Activated naive CD8-positive, alpha-beta T cell treated with anti-CD3 and anti-CD28 coated beads, Interleukin-2, amount 50 U/mL, for 24 hours (primary cell): ENCODE measurements at regions not wholly inside any gene's neighbourhood (a gene's known extent, or its start where the extent isn't known, plus 50 kb on each side); places are given as distances from the start of the nearest gene placed in this dataset.
A peak's percentile ranks its signal among the peaks of the same experiment; 100 is the strongest.
"Not testable (repeated sequence)": the region's sequence is repeated elsewhere in the genome, so short reads cannot be mapped to it uniquely, and the experiment has no call there.

ENCODE experiments used
- ATAC-seq: fragments of 150-1000 bp; cut with Tn5 transposase; one replicate; pipeline ENCODE4 v1.10.0; 2021
- DNase-seq: peaks from one replicate; pipeline ENCODE4 v3.0.0; 2021
- H3K27ac Mint-ChIP-seq: one replicate; pipeline ENCODE4 v1.8.0; 2021; ENCODE audit warnings: mild to moderate bottlenecking, mixed read lengths
- H3K27me3 Mint-ChIP-seq: one replicate; pipeline ENCODE4 v1.8.0; 2021; ENCODE audit warnings: mixed read lengths
- H3K36me3 Mint-ChIP-seq: one replicate; pipeline ENCODE4 v1.8.0; 2021; ENCODE audit warnings: low read depth, mixed read lengths
- H3K4me1 Mint-ChIP-seq: one replicate; pipeline ENCODE4 v1.8.0; 2021; ENCODE audit warnings: mixed read lengths
- H3K4me3 Mint-ChIP-seq: one replicate; pipeline ENCODE4 v1.8.0; 2021; ENCODE audit warnings: mild to moderate bottlenecking, moderate library complexity, mixed read lengths
- H3K9me3 Mint-ChIP-seq: one replicate; pipeline ENCODE4 v1.8.0; 2021; ENCODE audit warnings: mixed read lengths

DNA sequence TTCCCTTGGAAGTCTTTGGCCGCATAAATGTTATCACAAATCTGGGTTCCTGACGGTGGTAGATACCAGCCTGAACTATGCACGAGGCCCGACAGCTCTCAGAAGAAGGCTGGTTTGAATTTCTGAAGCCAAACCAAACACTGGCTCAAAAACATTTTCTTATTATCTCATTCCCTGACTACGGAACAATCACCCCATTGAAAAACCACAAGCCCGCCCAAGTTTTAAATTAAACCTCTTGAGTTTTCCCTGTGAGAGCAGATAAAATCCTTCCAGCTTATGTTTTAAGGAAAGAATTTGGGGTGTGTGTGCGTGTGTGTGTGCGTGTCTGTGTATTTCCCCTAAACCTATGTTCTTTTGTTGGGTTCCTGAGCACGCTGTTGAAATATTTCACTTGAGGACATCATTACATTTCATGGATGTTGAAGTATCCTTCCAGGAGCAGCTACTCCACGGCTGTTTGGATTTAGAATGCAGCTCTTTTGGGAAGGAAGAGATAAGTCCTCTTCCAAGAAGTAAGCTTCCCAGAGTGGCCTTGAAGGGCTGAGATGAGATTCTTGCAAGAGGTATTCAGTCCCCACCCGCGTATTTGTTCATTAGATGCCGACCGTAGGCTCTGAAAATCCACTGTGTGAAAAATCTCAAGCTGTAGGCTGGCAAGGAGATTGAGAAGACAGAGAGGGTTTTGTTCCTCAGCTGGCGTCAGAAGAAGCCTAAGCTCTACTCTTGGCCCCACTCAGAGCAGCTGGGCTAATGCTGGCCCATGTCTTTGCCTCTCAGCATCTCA, 131.0 kb upstream of the NCOR2 start:
- Mint-ChIP-seq H3K36me3 (peaks cover 2% of the 10 kb centered on the region), H3K27me3 (peaks cover 2% of the 10 kb centered on the region), H3K4me1 (peaks cover 18% of the 10 kb centered on the region), H3K27ac (no peak overlapping the region), H3K9me3 (no peaks in the 10 kb centered on the region), H3K4me3 (no peak overlapping the region)
- no peak for DNase-seq
- no peak for ATAC-seq

DNA sequence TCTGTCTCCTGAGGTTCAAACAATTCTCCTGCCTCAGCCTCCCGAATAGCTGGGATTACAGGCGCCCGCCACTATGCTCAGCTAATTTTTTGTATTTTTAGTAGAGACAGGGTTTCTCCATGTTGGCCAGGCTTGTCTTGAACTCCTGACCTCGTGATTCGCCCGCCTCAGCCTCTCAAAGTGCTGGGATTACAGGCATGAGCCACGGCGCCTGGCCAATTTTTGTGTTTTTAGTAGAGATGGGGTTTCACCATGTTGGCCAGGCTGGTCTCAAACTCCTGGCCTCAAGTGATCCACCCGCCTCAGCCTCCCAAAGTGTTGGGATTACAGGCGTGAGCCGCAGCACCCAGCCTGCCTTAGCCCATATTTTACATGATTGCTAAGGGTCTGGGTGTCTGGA, 130.3 kb upstream of the NCOR2 start:
- not testable (repeated sequence) for H3K9me3 Mint-ChIP-seq, ATAC-seq, H3K27me3 Mint-ChIP-seq, H3K27ac Mint-ChIP-seq, H3K36me3 Mint-ChIP-seq, H3K4me3 Mint-ChIP-seq, DNase-seq
- H3K4me1 Mint-ChIP-seq: peaks cover 21% of the 10 kb centered on the region

DNA sequence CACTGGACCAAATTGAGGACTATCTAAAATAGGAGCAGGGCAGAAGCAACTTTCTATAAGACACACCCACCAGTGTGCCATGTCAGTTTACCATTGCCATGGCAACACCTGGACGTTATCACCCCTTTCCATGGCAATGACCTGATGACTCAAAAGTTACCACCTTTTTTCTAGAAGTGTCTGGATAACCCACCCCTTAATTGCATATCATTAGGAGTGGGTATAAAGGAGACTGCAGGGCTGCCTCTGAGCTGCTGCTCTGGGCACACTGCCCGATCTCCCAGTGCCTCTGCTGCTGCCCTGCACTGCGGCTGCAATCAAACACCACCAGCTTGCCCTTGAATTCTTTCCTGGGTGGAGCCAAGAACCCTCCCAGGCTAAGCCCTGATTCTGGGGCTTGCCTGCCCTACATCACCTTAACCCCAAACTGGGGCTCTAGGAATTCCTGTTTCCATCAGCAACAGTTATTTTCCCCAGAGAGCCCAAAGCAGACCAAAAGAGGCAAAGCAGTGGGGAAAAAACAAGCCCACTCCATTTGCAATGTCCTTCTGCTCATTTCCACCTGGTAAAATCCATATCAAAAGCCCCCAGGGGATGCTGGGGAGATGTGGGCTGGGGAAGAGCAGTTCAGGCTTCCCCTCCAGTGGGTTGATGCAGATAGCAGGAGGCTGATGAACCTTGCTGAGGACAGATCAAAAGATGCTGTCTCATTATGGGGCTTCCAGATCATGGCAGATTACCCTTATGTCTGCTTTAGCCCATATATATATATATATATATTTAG, 129.5 kb upstream of the NCOR2 start:
- Mint-ChIP-seq H3K27ac (no peak overlapping the region), H3K27me3 (peaks cover 2% of the 10 kb centered on the region), H3K9me3 (peaks cover 4% of the 10 kb centered on the region), H3K36me3 (peaks cover 2% of the 10 kb centered on the region), H3K4me1 (peaks cover 21% of the 10 kb centered on the region), H3K4me3 (no peak overlapping the region)
- DNase-seq (no peak), ATAC-seq (no peak)

DNA sequence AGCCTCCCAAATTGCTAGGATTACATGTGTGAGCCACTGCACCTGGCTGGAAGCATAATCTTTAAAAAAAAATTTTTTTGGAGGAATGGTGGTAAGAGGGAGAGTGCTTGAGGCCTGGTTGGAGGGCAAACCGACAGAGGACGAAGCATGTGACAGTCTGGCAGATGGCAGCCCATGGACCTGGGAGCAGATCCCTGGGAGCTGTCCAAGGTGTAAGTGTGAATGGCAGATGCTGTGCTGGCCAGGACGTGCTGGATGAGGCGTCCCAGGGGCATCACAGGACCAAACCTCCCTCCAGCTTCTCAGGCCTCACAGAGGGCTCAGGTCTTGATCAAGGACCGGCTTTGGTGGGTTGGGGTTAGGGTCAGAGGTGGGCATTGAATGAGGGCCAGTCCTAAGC, 128.4 kb upstream of the NCOR2 start:
- H3K27ac Mint-ChIP-seq: no peak overlapping the region
- ATAC-seq: no peak
- DNase-seq: no peak
- H3K27me3 Mint-ChIP-seq: peaks cover 2% of the 10 kb centered on the region
- peaks cover 2% of the 10 kb centered on the region for H3K36me3 Mint-ChIP-seq
- peaks cover 4% of the 10 kb centered on the region for H3K9me3 Mint-ChIP-seq
- H3K4me3 Mint-ChIP-seq: no peak overlapping the region
- peaks cover 21% of the 10 kb centered on the region for H3K4me1 Mint-ChIP-seq

DNA sequence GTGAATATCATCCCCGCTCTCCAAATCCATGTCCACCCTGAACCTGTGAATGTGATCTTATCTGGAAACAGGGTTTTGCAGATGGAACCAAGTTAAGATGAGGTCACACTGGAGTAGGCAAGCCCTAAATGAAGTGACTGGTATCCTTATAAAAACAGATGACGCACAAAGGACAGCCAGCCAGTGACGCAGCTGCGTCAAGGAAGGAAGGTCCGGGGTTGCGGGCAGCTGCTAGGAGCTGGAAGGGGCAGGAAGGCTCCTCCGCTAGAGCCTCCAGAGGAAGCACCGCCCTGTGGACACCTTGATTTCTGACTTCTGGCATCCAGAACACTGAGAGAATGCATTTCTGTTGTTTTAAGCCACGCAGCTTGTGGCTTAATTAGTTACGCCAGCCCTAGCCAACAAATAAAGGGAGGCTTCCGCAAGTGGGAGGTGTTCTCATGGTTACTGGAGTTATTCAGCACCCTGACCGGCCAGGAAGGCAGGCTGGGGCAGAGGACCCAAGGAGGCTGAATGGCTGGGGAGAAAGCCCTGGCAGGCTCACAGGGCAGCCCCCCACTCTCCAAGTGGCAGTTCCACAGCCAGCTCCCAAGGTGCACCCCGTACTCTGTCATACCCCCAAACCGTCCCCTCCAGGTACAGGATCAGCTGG, 127.6 kb upstream of the NCOR2 start:
- DNase-seq: no peak
- Mint-ChIP-seq H3K27ac (peak overlapping the region; percentile 62), H3K4me1 (peaks cover 21% of the 10 kb centered on the region), H3K27me3 (peaks cover 2% of the 10 kb centered on the region), H3K9me3 (peaks cover 4% of the 10 kb centered on the region), H3K36me3 (peaks cover 2% of the 10 kb centered on the region), H3K4me3 (no peak overlapping the region)
- no peak for ATAC-seq

DNA sequence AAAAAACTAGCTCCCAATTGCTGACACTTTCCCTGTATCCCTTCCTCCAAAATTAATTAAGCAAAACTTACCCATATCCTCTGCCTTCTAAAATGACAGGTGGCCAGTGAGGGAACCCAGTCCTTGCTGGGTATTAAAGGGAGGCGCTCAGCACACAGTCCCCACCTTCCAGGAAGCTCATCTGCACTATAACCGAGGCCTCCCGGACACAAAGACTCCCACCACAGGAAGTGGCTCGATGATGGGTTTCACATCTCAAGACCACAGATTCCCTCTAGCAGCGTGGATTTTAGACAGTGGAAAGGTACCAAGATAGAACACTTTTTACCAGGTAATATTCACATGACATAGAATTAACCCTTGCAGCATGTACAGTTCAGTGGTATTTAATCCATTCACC, 126.8 kb upstream of the NCOR2 start:
- peak overlapping the region; percentile 22 for H3K4me3 Mint-ChIP-seq
- H3K9me3 Mint-ChIP-seq: peaks cover 4% of the 10 kb centered on the region
- H3K27ac Mint-ChIP-seq: peak overlapping the region; percentile 62
- peaks cover 2% of the 10 kb centered on the region for H3K27me3 Mint-ChIP-seq
- DNase-seq: peak; percentile 40
- H3K36me3 Mint-ChIP-seq: peaks cover 2% of the 10 kb centered on the region
- peak; percentile 86 for ATAC-seq
- peaks cover 21% of the 10 kb centered on the region for H3K4me1 Mint-ChIP-seq

DNA sequence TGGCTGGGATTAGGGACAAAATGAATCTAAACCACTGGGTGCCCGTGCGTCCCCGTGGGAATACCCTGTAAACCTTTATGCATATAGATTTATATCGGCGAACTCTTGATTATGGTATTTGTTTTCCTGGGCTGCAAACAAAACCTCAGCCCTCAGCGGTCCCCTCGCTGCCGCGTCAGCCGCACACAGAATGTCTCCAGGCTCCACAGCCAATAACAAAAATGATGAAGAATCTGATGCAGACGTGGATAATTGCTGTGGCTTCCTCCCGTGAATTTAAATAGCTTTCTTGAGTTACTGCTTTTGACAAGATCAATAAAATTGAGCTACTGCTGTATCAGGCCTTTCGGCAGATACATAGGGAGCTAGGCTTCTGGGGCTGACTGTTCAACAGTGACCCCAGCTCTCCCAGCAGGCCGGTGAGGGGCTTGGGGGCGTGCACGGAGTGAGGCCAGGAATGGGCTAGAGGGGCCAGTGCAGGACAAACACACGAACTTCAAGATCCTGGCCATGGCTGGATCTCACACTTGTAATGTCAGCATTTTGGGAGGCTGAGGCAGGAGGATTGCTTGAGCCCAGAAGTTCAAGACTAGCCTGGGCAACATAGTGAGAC, 125.8 kb upstream of the NCOR2 start:
- H3K9me3 Mint-ChIP-seq: peaks cover 4% of the 10 kb centered on the region
- H3K27me3 Mint-ChIP-seq: peaks cover 2% of the 10 kb centered on the region
- H3K4me3 Mint-ChIP-seq: no peak overlapping the region
- no peak overlapping the region for H3K27ac Mint-ChIP-seq
- H3K36me3 Mint-ChIP-seq: peaks cover 2% of the 10 kb centered on the region
- peaks cover 24% of the 10 kb centered on the region for H3K4me1 Mint-ChIP-seq
- ATAC-seq (no peak), DNase-seq (no peak)

DNA sequence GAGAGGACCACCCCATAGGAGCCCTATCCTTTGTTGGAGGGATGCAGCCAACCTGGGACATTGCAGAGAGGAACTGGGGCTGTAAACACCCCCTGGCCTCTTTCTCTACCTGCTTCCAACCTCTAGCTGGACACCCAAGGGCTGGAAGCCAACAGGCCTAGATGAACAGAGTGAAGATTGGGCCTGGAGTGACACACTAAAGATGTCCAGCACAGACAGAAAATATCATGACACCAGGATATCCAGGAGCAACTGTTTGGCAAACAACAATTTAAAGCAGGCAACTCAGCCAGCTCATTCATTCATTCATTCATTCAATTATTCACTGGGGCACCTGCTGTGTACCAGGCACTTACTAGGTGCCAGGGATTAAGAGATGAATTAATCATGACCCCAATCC, 125.0 kb upstream of the NCOR2 start:
- no peak for DNase-seq
- H3K4me1 Mint-ChIP-seq: peaks cover 31% of the 10 kb centered on the region
- H3K27me3 Mint-ChIP-seq: peaks cover 2% of the 10 kb centered on the region
- no peak overlapping the region for H3K27ac Mint-ChIP-seq
- H3K9me3 Mint-ChIP-seq: peaks cover 4% of the 10 kb centered on the region
- peaks cover 2% of the 10 kb centered on the region for H3K36me3 Mint-ChIP-seq
- no peak for ATAC-seq
- no peak overlapping the region for H3K4me3 Mint-ChIP-seq

DNA sequence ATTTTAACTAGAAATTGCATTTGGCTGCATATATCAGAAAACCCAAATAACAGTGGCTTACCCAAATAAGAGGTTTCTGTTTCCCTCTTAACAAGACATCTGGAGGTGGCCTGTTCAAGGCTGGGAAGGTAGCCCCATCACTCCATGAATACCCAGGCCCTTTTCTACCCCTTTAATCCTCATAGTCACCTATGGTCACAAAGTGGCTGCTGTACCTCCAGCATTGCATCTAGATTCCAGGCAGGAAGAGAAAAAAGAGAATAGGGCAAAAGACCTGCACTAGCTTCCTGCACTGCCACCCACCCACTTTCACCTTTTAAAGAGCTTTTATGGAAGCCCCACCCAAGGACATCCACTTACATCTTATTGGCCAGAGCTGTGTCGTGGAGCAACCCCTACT, 124.0 kb upstream of the NCOR2 start:
- Mint-ChIP-seq H3K27me3 (peaks cover 2% of the 10 kb centered on the region), H3K27ac (no peak overlapping the region), H3K9me3 (peaks cover 4% of the 10 kb centered on the region), H3K4me3 (no peak overlapping the region), H3K4me1 (peaks cover 38% of the 10 kb centered on the region), H3K36me3 (peaks cover 2% of the 10 kb centered on the region)
- DNase-seq (no peak), ATAC-seq (no peak)

DNA sequence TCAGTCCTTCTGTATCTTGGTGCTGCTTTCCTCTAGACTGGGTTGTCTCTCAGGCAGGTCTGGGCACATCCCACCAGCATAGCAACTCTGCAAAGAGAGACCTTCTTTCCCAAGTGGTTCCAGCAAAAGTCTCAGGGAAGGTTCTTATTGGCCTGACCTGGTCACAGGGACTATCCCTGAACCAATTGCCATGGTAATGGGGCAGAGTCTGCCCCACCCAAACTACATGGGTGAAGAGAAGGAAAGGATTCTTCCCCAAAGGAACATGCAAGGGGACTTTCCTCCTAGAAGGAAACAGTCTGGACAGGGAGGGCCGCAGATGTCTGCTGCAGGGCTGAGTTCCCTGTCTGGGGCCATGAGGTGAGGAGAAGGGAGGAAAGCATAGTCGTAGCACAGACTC, 122.2 kb upstream of the NCOR2 start:
- H3K27me3 Mint-ChIP-seq: peaks cover 8% of the 10 kb centered on the region
- H3K36me3 Mint-ChIP-seq: peaks cover 2% of the 10 kb centered on the region
- peaks cover 44% of the 10 kb centered on the region for H3K4me1 Mint-ChIP-seq
- H3K4me3 Mint-ChIP-seq: no peak overlapping the region
- no peak overlapping the region for H3K27ac Mint-ChIP-seq
- DNase-seq (no peak), ATAC-seq (no peak)
- H3K9me3 Mint-ChIP-seq: peaks cover 4% of the 10 kb centered on the region

DNA sequence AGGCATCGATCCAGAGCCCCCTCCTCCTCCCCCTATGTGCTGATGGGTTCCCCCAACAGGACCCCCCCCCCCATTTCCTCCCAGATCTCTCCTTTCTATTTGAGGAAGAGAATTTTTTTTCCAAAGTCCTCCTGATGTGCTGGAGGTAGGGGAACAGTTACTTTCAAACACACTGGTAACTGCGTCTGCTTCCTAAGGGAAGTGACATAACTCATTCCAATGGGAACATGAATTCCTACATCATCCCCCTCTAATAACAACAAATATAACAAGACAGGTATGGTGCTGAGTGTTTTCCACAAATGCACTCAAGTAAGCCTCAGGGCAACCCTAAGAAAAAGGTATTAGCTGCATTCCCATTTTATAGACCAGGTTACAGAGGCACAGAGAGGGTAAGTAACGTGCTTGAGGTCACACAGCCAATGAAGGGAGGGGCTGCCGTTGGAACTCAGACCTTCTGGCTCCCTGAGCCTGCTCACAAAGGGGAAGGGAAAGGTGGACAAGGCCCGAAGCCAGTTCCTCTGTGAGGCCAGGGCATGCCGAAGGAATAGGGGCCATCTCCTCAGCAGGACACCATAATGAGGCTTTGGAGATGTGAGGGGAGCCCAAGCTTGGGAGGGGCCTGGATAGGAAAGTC, 121.1 kb upstream of the NCOR2 start:
- Mint-ChIP-seq H3K4me1 (peaks cover 47% of the 10 kb centered on the region), H3K36me3 (no peaks in the 10 kb centered on the region), H3K9me3 (peaks cover 4% of the 10 kb centered on the region), H3K27me3 (peaks cover 8% of the 10 kb centered on the region), H3K27ac (no peak overlapping the region), H3K4me3 (no peak overlapping the region)
- DNase-seq (no peak), ATAC-seq (no peak)

DNA sequence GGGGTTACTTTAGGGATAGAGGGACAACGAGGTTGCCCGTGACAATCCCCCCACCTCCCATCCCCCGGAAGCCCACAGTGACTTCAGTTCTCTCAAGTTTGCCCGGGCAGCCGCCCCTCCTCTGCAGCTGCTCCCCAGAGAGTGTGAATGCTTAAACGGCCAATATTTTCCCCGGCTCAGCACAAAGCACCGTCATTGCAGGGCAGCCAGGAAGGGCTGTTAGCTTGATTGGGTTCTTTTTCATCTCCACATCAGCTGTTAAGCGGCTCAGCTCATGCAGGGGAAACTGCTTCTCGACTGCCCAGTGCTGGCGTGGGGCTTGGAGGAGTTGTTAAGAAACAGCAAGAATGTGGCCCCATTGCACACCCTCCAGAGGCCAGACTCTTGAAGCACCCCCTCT, 120.5 kb upstream of the NCOR2 start:
- DNase-seq: peak; percentile 23
- Mint-ChIP-seq H3K36me3 (no peaks in the 10 kb centered on the region), H3K9me3 (peaks cover 2% of the 10 kb centered on the region), H3K27ac (no peak overlapping the region), H3K27me3 (peaks cover 8% of the 10 kb centered on the region), H3K4me1 (peaks cover 49% of the 10 kb centered on the region), H3K4me3 (no peak overlapping the region)
- ATAC-seq: peak; percentile 10

DNA sequence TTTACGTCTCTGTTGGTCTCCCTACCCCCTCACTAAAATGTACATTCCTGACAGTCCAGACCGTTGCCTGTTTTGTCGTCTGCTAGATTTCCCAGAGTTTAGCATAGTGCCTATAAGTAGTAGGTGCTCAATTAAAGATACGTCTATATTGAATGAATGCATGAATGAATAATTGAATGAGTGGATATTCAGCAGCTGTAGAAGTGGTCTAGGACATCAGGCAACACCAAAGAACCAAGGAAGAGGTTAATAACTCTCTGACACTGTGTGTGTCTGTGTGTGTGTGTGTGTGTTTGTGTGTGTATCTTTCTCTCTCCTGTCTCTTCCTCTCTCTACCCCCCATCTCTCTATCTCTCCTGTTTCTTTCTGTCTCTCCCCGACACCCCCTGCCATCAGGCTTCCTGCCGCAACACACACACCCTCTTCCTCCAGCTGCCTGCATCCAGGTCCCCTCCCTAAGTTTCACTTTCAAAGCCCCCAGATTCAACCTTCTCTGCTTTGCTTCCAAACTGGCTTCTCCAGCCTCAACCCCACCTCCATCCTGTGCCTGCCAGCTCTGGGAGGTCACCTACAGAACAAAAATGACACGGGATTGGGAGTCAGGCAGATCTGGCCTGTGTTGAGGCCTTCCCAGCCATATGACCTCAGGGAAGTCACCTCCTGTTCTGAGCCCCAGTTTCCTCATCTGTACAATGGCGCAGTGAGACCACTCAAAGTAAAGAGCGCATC, 119.9 kb upstream of the NCOR2 start:
- Mint-ChIP-seq H3K27me3 (peaks cover 8% of the 10 kb centered on the region), H3K4me1 (peaks cover 50% of the 10 kb centered on the region), H3K9me3 (no peaks in the 10 kb centered on the region), H3K4me3 (no peak overlapping the region), H3K27ac (peak overlapping the region; percentile 6), H3K36me3 (no peaks in the 10 kb centered on the region)
- ATAC-seq (no peak), DNase-seq (no peak)
